GM12875 (cell line): ENCODE measurements at regions not wholly inside any gene's neighbourhood (a gene's known extent, or its start where the extent isn't known, plus 50 kb on each side); places are given as distances from the start of the nearest gene placed in this dataset.

Experiments used
- H3K4me3 ChIP-seq: one replicate; pipeline ENCODE4 v1.5.1; 2011; ENCODE audit warnings: low read depth, low read length, control low read depth
- TF ChIP-seq, protein P1 (sequence below): IDR thresholded peaks from 2 replicates; pipeline ENCODE4 v1.5.1; 2011; ENCODE audit warnings: low read depth, mild to moderate bottlenecking, control low read depth, inconsistent platforms, low read length, moderate library complexity, borderline replicate concordance; ENCODE audit not compliant: insufficient read depth

DNA sequence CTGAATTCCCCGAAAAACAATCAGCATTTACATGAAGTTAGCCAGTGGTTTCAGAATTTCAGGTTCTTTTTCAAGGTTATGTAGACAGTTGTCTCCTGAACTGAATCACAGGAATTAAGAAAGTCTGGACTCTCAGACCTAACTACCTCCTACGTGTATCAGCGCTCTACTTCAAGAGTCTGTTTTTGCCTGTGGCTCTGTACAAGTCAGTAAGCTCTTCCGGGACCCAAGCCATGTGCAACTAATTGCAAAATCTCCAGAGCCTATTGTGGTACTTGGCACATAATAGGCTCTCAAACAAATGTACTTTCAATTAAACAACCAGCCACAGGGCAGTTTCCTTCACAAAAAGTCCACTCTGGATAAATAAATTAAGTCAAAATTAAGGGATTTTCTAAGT lies 414.2 kb downstream of the PDCD6IP start:
- no peak overlapping the region for H3K4me3 ChIP-seq
- TF ChIP-seq, protein P1, sequence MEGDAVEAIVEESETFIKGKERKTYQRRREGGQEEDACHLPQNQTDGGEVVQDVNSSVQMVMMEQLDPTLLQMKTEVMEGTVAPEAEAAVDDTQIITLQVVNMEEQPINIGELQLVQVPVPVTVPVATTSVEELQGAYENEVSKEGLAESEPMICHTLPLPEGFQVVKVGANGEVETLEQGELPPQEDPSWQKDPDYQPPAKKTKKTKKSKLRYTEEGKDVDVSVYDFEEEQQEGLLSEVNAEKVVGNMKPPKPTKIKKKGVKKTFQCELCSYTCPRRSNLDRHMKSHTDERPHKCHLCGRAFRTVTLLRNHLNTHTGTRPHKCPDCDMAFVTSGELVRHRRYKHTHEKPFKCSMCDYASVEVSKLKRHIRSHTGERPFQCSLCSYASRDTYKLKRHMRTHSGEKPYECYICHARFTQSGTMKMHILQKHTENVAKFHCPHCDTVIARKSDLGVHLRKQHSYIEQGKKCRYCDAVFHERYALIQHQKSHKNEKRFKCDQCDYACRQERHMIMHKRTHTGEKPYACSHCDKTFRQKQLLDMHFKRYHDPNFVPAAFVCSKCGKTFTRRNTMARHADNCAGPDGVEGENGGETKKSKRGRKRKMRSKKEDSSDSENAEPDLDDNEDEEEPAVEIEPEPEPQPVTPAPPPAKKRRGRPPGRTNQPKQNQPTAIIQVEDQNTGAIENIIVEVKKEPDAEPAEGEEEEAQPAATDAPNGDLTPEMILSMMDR: no peak

DNA sequence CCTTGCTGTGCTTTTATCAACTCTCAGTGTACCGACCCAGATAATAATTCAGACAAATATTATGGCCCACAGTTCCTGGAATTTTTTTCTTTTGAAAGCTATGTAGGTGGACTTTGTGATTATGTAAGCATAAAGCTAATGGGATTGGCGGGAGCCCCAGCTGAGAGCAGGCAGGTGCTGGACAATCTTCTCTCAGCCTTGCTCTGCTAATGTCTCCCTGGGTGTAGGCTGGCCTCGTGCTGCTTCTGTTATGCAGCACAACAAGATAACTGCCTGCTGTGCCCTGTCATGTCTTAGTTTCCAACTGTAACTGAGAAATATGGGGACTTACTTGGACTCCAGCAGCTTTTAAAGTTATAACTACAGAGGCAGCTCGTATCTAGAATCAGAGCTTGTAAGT lies 415.0 kb downstream of the PDCD6IP start:
- H3K4me3 ChIP-seq: no peak overlapping the region
- TF ChIP-seq, protein P1: no peak

DNA sequence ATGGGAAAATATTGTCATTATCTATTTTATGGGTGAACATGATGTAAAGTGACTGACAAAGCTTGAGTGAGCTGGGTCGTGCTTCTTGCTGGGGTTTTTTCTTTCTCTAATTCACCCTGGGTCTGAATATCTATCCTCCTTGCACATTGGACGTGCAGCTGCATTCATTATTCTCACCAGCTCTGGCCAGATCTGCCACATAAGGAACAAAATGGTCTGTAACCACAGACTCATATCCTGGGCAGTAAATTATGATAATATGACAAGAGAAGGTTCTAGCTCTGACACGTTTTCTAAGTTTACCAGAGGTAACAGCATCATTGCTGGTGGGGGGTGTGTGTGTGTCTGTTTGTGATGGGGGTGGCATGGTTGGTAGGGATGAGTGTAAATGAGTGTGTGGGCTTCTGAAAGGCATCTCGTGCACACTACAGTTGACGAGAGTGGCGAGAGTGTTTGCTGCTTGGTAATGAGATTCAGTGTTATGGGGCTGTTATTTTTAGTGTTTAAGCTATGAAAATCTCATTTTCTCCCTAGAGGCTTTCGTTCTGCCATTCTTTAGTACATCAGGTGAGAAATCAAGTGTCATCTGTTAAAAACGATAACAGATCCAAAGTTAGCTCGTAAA lies 418.4 kb downstream of the PDCD6IP start:
- no peak overlapping the region for H3K4me3 ChIP-seq
- TF ChIP-seq, protein P1: no peak

DNA sequence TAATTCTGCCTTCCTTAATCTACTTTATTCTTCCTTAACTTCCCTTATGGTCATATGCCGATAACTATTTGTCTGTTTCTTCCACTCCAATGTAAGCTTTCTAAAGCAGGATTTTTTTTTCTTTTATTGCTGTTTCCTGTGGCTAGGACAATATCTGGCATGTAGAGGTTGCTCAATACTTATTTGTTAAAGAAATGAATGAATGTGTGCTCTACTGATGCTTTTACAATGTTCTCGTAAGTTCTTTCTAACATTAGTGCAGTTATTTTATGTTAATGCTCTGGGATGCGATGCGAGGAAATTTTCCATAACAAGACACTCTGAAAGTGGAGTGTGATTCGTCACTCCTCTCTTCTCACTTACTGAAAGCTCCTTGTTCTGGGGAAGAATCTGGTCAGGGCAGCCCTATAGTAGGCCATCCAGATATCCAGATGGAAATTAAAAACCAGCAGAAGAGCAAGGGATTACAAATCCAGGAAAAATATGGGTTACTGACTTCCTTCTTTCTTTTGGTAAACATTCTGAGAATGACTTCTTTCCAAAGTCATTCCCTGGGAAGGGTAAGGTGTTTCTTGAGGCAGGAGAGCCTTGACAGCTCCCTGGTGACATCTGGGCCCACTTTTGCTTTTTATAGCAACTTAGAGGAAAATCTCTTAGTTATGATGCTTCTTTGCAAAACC lies 420.4 kb downstream of the PDCD6IP start:
- TF ChIP-seq, protein P1: no peak
- no peak overlapping the region for H3K4me3 ChIP-seq

DNA sequence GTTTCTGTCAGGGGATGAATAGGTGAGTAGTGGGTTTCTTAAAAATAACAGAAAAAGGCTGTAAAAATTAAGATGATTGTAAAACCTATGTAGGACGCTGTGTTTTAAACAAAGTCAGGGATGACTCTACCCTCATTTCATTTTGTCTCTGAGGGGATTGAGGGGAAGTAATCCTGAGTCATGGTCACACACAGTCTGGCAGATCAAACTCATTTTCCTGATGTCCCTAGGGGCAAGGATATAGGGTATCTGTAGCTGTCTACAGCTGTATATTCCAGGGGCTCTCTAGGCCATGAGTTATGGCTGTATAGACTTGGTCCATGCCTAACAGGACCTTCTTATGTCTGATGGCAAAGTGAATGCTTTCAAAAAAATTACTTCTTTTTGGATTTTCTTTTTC lies 421.1 kb downstream of the PDCD6IP start:
- TF ChIP-seq, protein P1: no peak
- H3K4me3 ChIP-seq: no peak overlapping the region

DNA sequence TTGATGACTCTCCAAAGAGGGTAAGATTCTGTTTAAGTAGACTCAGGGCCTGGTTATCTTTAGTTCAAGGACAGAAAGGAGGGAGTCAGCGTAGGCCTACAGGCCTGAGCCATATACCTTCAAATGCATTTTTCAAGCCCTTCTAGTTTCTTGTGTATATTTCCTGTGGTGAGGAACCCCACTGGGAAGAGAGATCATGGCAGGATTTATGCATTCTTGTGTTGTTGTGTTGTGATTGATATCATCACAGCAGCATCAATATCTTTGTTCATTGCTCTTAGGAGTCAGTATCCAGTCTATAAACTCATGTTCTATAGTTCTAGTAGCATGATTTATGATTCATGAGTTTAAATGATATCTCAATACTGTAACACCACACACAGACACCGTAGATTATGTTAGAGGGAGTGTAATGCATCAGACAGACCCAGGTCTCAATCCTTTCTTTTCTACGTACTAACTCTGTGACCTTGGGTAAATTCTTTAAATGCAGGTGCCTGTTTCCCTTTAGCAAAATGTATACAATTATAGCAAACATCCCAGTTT lies 427.5 kb downstream of the PDCD6IP start:
- no peak overlapping the region for H3K4me3 ChIP-seq
- TF ChIP-seq, protein P1: no peak

DNA sequence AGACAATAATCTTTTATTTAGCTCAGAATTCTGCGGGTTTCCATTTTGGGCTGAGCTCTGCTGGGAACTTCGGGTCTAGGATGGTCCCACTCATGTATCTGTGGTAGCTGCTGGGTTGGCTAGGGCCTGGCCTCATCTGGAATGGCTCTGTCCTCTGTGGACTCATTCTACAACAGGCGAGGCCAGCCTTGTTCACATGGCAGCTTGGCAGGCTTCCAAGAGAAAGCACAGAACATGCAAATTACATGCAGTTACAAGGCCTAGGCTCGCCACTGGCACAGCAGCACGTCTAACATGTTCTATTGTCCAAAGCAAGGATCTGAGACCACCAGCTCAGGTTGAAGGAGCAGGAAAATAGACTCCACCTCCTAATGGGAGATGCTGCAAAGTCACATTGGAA lies 431.4 kb downstream of the PDCD6IP start:
- TF ChIP-seq, protein P1: no peak
- no peak overlapping the region for H3K4me3 ChIP-seq
